HG02588 (cell line): ENCODE measurements at regions not wholly inside any gene's neighbourhood (a gene's known extent, or its start where the extent isn't known, plus 50 kb on each side); places are given as distances from the start of the nearest gene placed in this dataset.

Source experiments
- ATAC-seq: cut with Tn5 transposase; IDR thresholded peaks from one replicate; pipeline ENCODE4 v1.9.1; 2021; ENCODE audit warnings: mild to moderate bottlenecking, moderate library complexity; ENCODE audit not compliant: unreplicated experiment

GRCh38 chr18:44187090-44187489 lies 493.6 kb upstream of the SETBP1 start:
- no peak for ATAC-seq

GRCh38 chr18:44195394-44196140 lies 485.1 kb upstream of the SETBP1 start:
- ATAC-seq, result no peak

GRCh38 chr18:44197832-44198611 lies 482.7 kb upstream of the SETBP1 start:
- no peak for ATAC-seq

DNA sequence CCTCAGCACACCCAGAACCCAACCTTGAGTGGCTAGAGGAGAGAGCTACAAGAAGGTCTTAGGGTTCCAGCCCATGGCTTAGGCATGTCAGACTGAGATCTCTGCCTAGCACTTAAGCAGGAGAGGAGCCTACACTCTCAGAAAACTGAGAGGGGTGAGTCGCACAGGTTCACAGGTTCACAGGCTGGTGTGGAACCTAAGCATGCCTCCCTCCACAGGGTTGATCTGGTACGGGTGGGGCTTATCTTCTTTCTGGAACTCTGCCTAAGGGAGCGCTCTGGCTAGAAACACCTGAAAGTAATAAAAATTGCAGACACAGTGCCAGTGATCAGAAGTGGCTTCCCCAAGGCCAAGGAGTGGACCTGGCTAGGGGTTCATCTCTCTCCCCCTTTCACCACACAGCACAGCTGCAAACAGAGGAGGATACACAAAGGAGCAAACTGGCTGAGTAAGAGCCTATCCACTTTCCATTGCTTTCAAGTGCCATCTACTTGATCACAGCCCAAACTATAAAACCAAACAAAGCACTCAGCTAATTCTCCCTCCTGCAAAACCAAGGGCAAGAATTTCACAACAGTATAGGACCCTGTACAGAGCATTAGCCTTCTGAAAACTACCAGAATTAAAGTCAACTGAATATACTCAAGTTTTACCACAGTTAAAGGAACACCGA lies 481.9 kb upstream of the SETBP1 start:
- ATAC-seq, result no peak

- no peak for ATAC-seq
Measured at GRCh38 chr18:44213293-44213692, 467.4 kb upstream of the SETBP1 start.

- no peak for ATAC-seq
Measured at GRCh38 chr18:44214396-44214795, 466.3 kb upstream of the SETBP1 start.

DNA sequence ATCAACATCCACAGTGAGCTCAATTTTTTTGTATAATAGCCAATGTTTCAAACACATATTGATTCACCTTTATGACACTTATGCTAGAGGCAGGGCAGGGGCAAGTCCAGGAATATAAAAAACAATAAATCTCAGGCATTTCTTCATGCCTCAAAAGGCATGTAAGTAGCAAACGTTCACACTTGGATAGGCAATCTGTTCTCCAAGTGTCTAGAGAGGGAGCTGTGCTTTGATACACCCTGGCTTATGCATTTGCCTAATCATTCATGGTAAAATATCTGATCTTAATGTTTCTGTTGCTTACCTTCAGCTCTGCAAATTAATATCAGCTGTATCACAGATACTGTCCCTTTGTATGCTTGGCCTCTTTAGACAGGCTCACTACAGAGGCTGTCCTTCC lies 464.5 kb upstream of the SETBP1 start:
- no peak for ATAC-seq

DNA sequence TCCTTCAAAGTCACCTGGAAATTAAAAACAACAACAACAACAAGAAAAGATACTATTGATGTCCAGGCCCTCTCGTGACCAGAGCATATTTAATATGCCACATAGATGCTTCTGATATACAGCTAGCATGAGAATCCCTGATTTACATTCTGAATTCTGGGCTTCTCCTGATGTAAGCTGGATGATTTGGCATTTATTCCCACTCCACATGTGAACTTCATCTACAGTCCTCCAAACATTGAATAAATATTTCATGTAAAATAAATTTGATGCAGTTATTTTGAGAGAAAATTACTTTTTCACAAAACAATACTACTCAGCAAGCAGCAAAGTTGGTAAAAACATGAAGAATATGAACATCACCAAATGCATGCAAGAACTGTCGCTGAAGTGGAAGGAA lies 453.2 kb upstream of the SETBP1 start:
- ATAC-seq, result no peak

DNA sequence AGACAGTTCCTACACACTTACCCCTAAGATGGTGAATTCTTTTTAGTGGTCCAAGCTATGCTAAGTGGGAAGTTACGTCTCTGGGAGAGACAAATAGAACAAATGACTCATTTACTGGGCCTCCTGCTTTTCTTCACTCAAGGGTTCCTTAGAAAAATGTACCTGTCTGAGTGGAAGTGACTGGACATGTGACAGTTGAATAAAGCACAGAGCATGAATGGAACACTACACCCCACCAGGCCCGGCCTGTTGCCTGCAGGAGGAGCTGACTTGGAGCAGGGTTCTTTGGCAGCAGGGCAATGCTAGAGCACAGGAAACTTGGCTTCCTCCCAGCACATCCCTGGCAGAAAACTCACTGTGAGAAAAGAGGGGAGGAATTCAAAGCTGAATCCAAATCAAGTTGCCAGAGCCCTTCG lies 451.0 kb upstream of the SETBP1 start:
- no peak for ATAC-seq

- ATAC-seq, result no peak
Measured at GRCh38 chr18:44231936-44232335, 448.8 kb upstream of the SETBP1 start.

DNA sequence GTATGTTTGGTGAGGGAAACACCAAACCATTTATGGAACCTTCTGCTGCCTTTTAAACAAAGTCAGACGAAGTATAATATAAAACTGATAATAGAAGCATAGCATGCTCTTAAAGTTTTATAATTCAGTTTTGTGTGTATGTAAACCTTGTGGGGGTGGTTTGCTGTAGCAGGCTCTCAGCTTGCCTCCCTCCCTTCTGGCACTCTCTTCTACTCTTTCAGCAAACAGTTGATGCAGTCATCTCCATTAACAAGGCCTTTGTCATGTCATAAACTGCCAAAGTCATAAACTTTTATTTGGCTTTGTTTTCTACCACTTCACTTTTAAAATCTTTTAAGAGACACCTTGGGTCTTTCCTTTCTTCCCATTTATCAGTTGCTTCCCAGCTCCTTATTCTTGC lies 448.2 kb upstream of the SETBP1 start:
- ATAC-seq, result no peak

DNA sequence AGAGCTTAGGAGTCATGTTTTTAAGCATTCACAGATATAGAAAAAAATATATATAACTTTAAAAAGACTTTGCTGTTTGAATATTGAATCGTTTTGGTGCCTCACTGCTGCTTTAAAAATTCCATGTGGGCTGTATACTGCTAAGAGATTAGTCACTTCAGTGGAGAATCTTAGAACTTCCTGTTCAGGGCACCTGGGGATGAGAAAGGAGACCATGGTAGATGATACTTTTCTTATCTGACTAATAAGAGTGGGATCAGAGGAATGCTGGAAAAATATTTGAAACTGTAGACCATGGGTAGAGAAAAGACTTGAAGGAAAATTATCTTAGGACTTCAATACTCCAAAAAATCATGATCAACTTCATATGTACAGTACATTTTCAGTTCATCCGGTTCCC lies 442.2 kb upstream of the SETBP1 start:
- no peak for ATAC-seq

DNA sequence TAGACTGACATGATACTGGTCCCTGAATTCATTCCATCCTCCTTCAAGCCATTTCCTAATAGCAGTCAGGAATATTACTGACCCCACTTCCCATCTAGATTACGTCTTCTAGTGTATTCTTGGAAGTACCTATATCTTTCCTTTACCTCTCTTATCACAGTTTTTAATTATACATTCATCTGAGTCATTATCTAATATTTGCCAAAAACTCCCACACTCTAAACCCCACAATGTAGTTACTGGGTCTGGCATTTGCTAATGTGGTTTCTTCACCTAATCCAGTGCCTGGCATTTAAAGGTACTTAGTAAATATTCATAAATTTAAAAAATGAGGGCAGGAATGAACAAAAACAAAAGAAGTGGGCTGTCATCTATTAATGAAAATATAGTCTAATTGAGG lies 441.8 kb upstream of the SETBP1 start:
- ATAC-seq, result no peak

DNA sequence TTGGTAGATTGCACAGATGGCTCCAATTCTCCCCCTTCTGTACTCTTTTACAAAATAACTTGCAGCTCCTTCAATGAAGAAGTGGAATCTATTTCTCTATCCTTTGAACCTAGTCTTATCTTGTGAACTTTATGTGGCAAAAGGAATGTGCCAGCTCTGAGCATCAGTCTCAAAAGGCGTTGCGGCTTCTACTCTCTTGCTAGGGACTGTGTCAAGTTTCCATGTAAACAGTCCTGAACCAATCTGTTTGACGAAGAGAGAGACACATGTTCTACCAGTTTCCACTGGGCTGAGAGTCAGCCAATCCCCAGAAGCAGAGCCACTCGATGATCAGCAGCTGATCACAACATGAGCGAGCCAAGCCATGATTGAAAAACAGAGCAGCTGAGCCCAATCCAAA lies 439.7 kb upstream of the SETBP1 start:
- no peak for ATAC-seq

GRCh38 chr18:44245019-44245418 lies 435.7 kb upstream of the SETBP1 start:
- ATAC-seq, result no peak

DNA sequence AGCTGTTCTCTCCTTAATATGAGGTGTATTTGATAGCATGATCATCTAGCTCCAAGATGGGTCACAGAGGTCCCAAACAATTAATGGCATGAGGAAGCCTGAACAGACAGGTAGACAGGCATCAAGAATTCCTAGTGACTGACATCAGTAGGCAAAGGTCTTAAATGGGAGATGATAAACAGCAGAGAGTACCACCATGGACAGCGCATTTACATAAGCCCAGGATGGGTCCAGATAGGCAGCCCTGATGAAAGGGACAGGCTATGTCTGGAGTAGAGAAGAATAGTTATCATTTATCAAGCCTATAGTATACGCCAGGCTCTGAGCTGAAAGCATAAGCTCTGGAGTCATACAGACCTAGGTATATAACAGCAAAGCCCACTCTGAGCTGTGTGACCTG lies 434.7 kb upstream of the SETBP1 start:
- no peak for ATAC-seq

- ATAC-seq, result no peak
Measured at GRCh38 chr18:44258086-44258485, 422.6 kb upstream of the SETBP1 start.

GRCh38 chr18:44258576-44258975 lies 422.1 kb upstream of the SETBP1 start:
- ATAC-seq, result no peak

DNA sequence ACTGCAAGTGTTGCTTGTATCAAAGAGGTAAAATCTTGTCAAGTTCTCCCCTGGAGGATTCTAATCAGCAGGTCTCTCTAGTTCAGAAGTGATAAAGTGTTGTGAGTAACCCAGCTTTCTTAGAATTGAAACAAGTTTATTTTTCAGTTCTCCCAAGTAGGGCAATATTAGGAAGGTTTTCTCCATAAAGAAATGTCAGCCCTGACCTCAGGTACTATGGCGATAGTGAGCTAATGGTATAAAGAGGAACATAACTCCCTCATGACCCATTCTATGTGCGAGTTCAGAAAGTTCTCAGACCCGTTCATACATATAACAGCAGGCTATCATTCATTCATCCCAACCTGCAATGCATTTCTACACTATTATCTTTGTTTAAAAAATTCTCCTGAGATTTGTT lies 421.1 kb upstream of the SETBP1 start:
- ATAC-seq, result no peak

DNA sequence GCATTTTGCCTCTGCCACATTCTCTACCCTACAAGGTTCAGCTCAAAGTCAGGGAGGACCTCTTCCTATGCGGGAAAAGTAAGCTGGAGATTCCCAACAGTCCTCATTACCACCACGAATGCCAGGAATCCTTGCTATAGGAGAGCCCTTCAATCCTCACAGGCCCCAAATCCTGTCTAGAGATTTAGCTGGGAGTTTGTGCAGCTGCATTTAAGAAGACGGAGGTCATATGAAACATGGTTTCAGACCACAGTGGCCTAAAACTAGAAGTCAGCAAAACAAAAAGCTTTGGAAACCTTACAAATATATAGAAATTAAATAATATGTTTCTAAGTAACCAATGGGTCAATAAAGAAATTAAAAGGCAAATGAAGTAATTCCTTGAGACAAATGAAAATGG lies 415.3 kb upstream of the SETBP1 start:
- ATAC-seq, result no peak

DNA sequence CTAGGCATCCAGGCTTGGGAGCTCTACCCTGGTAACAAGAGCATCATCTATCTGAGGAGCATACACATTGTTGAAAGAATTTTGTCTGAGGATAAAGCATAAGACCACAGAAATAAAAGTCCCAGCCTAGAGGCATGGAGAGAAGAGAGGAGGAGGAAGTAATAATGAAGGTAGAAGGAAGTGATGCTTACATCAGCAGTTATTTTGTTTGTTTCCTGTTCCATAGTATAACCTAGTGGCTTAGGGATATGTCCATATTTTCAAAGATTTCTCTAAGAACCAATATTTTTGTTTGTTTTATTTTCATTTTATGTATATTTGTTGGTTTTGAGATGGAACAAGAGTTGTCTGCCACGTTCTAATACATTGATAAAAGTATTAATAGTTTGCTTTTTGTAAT lies 407.4 kb upstream of the SETBP1 start:
- no peak for ATAC-seq

DNA sequence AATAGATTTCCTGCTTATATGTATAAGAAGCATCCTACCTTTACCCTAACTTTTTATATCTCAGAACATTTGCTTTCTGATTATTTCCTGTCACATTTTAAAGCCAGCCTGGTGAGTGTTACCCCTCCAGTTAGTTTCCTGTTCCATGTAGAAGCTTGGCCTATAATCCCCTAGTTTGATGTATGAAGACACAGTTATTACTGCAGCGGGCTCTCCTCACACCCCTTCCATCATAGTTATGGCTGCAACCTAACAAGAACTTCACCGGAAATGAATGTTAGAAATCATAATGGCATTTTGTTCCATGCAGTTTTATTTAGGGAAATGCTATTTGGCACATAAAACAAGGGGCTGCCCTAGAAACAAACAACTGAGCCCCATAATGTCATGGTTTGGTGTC lies 400.2 kb upstream of the SETBP1 start:
- no peak for ATAC-seq
